Coronary artery (tissue), 2 donors: ENCODE measurements at regions not wholly inside any gene's neighbourhood (a gene's known extent, or its start where the extent isn't known, plus 50 kb on each side); places are given as distances from the start of the nearest gene placed in this dataset.

ENCODE experiments used
- DNase-seq: peaks from one replicate; pipeline ENCODE4 v3.0.0-alpha.2; 2017; ENCODE audit warnings: low spot score
- H3K27ac ChIP-seq, 2 donors: fragments of 200-600 bp; sonication (generic); one replicate each; pipeline ENCODE4 v1.5.1; 2016 to 2019
- H3K4me3 ChIP-seq: fragments of 200-600 bp; sonication (generic); 2 replicates; pipeline ENCODE4 v1.5.1; 2016; ENCODE audit warnings: mild to moderate bottlenecking, moderate library complexity
- TF ChIP-seq, protein P1 (sequence below): fragments of 200-600 bp; sonication (generic); IDR thresholded peaks from one replicate; pipeline ENCODE4 v1.5.1; 2019; ENCODE audit warnings: antibody characterized with exemption

DNA sequence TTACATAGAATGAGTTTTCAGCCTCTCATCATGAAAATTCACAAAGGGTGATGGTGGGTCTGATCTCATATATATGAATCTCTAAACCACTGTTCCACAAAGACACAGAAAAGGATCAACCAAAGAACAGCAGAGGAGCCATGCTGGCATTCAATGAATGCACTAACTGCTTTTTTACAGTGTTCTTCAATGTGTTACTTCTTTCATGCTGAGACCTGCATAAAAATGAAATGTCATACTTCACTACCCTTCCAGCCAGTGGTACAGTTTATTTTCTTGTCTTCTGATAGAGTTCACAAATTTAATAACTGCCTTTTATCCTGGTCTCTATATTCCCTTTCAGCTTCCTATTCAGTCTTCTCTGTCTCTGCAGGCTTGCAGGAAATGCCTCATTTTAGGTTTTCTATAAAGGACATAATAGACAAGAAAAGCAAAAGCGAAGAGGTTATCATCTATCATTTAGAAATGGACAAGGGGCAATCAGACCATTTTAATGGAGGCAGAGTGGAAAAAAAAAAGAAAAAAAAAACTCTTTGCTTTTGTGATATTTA lies 836.7 kb upstream of the FOXG1 start:
- no peak overlapping the region for H3K4me3 ChIP-seq
- TF ChIP-seq, protein P1, sequence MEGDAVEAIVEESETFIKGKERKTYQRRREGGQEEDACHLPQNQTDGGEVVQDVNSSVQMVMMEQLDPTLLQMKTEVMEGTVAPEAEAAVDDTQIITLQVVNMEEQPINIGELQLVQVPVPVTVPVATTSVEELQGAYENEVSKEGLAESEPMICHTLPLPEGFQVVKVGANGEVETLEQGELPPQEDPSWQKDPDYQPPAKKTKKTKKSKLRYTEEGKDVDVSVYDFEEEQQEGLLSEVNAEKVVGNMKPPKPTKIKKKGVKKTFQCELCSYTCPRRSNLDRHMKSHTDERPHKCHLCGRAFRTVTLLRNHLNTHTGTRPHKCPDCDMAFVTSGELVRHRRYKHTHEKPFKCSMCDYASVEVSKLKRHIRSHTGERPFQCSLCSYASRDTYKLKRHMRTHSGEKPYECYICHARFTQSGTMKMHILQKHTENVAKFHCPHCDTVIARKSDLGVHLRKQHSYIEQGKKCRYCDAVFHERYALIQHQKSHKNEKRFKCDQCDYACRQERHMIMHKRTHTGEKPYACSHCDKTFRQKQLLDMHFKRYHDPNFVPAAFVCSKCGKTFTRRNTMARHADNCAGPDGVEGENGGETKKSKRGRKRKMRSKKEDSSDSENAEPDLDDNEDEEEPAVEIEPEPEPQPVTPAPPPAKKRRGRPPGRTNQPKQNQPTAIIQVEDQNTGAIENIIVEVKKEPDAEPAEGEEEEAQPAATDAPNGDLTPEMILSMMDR, result no peak
- H3K27ac ChIP-seq, result no peak overlapping the region
- DNase-seq, result no peak

DNA sequence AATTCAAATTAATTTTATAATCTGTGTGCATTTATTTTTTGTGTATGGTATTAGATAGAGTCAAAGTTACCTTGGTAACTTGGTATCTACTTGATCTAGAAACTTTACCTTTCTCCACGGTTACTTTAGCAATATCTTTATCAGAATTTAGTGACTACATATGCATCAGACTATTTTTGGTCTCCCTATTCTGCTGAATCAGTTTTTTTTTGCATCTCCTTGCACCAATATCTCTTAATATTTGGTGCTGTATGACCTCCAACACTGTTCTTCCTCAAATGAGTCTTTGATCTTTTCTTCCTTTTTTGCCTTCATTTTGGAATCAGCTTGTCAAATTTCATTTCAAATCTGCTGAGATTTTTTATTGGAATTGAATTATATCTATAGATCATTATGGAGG lies 828.2 kb upstream of the FOXG1 start:
- Histone ChIP-seq H3K4me3 (no peak overlapping the region), H3K27ac (no peak overlapping the region)
- TF ChIP-seq, protein P1, result no peak
- no peak for DNase-seq

GRCh38 chr14:27945512-27945911 lies 821.1 kb upstream of the FOXG1 start:
- no peak for DNase-seq
- TF ChIP-seq, protein P1, result no peak
- Histone ChIP-seq H3K27ac (no peak overlapping the region), H3K4me3 (no peak overlapping the region)

- no peak overlapping the region for H3K27ac ChIP-seq
- TF ChIP-seq, protein P1, result no peak
- DNase-seq, result no peak
- H3K4me3 ChIP-seq, result no peak overlapping the region
These were observed 807.8 kb upstream of the FOXG1 start for GRCh38 chr14:27958757-27959156.

GRCh38 chr14:27995691-27996090 lies 770.9 kb upstream of the FOXG1 start:
- TF ChIP-seq, protein P1, result no peak
- Histone ChIP-seq H3K27ac (no peak overlapping the region), H3K4me3 (no peak overlapping the region)
- DNase-seq, result no peak

GRCh38 chr14:28001002-28001401 lies 765.6 kb upstream of the FOXG1 start:
- no peak for DNase-seq
- H3K4me3 ChIP-seq, result no peak overlapping the region
- TF ChIP-seq, protein P1, result no peak
- no peak overlapping the region for H3K27ac ChIP-seq

GRCh38 chr14:28012629-28013415 lies 753.8 kb upstream of the FOXG1 start:
- no peak overlapping the region for H3K27ac ChIP-seq
- no peak for DNase-seq
- no peak overlapping the region for H3K4me3 ChIP-seq
- TF ChIP-seq, protein P1, result no peak
